Muscle layer of colon (tissue), 2 donors: ENCODE measurements at regions not wholly inside any gene's neighbourhood (a gene's known extent, or its start where the extent isn't known, plus 50 kb on each side); places are given as distances from the start of the nearest gene placed in this dataset.

Experiments used
- H3K27ac ChIP-seq: one replicate; pipeline ENCODE4 v1.7.0; 2013; ENCODE audit warnings: low read depth, mild to moderate bottlenecking, low read length, moderate library complexity
- H3K27me3 ChIP-seq, 2 donors: one replicate each; pipeline ENCODE4 v1.7.0; 2013; ENCODE audit warnings: low read length in 2 of 2, mild to moderate bottlenecking in 2 of 2; ENCODE audit not compliant: insufficient read depth in 2 of 2, control insufficient read depth in 1 of 2
- H3K36me3 ChIP-seq: one replicate; pipeline ENCODE4 v1.7.0; 2013; ENCODE audit warnings: mild to moderate bottlenecking, low read length; ENCODE audit not compliant: insufficient read depth
- H3K4me1 ChIP-seq: one replicate; pipeline ENCODE4 v1.7.0; 2013; ENCODE audit warnings: mild to moderate bottlenecking, low read length; ENCODE audit not compliant: insufficient read depth
- H3K4me3 ChIP-seq, 2 donors: one replicate each; pipeline ENCODE4 v1.7.0; 2013; ENCODE audit warnings: low read length in 2 of 2, low read depth in 1 of 2, mild to moderate bottlenecking in 1 of 2, moderate library complexity in 1 of 2
- H3K9ac ChIP-seq: one replicate; pipeline ENCODE4 v1.7.0; 2013; ENCODE audit warnings: low read length
- H3K9me3 ChIP-seq: one replicate; pipeline ENCODE4 v1.7.0; 2013; ENCODE audit warnings: mild to moderate bottlenecking, low read length
- donor health status: abdominal sarcoma.
- donor health status: Adenocarcinoma of cecum.

DNA sequence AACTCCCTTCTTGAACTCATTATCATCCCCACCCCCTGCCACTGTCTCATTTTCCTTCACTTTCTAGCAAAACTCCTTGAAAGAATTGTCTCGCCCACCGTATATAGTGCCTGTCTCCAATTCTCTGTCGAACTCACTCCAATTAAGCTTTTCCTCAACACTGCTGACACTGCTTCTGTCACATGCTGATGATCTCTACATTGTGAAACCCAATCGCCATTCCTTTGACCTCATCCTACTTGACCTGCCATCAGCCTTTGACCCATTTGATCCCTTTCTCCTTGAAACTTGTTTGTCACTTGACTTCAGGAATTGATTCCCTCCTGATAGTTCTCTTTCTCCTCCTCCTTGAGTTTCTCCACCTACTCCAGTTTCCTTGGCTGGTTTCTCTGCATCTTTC lies 54.8 kb downstream of the CCDC71L start:
- Histone ChIP-seq H3K4me1 (no peaks in the 10 kb centered on the region), H3K27ac (no peak overlapping the region), H3K4me3 (no peak overlapping the region)

GRCh38 chr7:106604971-106605370 lies 56.0 kb downstream of the CCDC71L start:
- Histone ChIP-seq H3K9ac (no peak overlapping the region), H3K4me1 (no peaks in the 10 kb centered on the region), H3K36me3 (no peaks in the 10 kb centered on the region), H3K9me3 (no peaks in the 10 kb centered on the region), H3K27me3 (no peaks in the 10 kb centered on the region), H3K27ac (no peak overlapping the region), H3K4me3 (no peak overlapping the region)

More for the DNA sequence above, 54.8 kb downstream of the CCDC71L start:
- no peaks in the 10 kb centered on the region for H3K27me3 ChIP-seq
- no peaks in the 10 kb centered on the region for H3K9me3 ChIP-seq
- H3K9ac ChIP-seq: no peak overlapping the region
- H3K36me3 ChIP-seq: no peaks in the 10 kb centered on the region

- Histone ChIP-seq H3K27ac (no peak overlapping the region), H3K4me3 (no peak overlapping the region)
These were observed 56.5 kb downstream of the CCDC71L start for GRCh38 chr7:106604303-106604924.

DNA sequence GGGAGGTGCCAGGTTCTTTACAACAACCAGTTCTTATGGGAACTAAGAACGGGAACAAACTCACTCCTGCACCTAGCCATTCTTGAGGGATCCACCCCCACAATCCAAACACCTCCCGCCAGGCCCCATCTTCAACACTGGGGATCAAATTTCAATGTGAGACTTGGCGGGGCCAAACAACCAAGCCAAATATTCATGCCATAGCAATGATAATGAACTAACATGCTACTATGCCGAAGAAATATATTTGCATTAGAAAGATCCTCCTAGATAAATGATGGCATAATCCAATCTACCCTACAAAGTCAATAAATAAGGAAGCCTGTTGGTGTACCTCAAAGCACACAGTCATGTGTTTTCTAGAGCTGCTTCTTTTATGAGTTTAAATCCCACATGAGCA lies 57.6 kb downstream of the CCDC71L start:
- Histone ChIP-seq H3K27me3 (no peaks in the 10 kb centered on the region), H3K27ac (no peak overlapping the region), H3K36me3 (no peaks in the 10 kb centered on the region), H3K9ac (no peak overlapping the region), H3K9me3 (no peaks in the 10 kb centered on the region), H3K4me3 (no peak overlapping the region), H3K4me1 (no peaks in the 10 kb centered on the region)

More at GRCh38 chr7:106604303-106604924, 56.5 kb downstream of the CCDC71L start:
- no peak overlapping the region for H3K9ac ChIP-seq
- H3K4me1 ChIP-seq: no peaks in the 10 kb centered on the region
- no peaks in the 10 kb centered on the region for H3K9me3 ChIP-seq
- H3K36me3 ChIP-seq: no peaks in the 10 kb centered on the region
- H3K27me3 ChIP-seq: no peaks in the 10 kb centered on the region

DNA sequence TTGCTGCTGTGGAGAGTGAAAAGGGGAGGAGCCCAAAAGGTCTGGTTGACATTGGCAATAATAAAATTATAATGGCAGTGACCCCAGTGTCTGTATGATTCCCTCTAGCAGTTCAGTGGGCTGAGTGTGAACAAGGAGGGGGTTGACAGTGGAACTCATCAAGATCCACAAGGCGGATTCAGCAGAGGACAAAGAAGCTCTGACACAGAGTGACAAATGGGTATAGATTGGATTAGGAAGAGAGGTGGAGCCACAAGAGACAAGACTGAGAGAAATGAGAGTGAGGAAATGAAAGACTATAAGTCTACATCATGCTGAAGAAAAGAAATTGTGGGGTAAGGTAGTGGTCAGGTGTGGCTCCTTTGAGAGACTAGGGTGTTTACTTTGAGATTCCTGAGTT lies 58.9 kb downstream of the CCDC71L start:
- no peaks in the 10 kb centered on the region for H3K4me1 ChIP-seq
- H3K9ac ChIP-seq: no peak overlapping the region
- no peaks in the 10 kb centered on the region for H3K36me3 ChIP-seq
- H3K27me3 ChIP-seq: no peaks in the 10 kb centered on the region
- no peak overlapping the region for H3K4me3 ChIP-seq
- H3K9me3 ChIP-seq: no peaks in the 10 kb centered on the region
- no peak overlapping the region for H3K27ac ChIP-seq

- no peaks in the 10 kb centered on the region for H3K27me3 ChIP-seq
- no peaks in the 10 kb centered on the region for H3K9me3 ChIP-seq
- no peak overlapping the region for H3K9ac ChIP-seq
- no peaks in the 10 kb centered on the region for H3K36me3 ChIP-seq
- H3K4me1 ChIP-seq: no peaks in the 10 kb centered on the region
- no peak overlapping the region for H3K4me3 ChIP-seq
- no peak overlapping the region for H3K27ac ChIP-seq
These were observed 60.2 kb downstream of the CCDC71L start for GRCh38 chr7:106600569-106601373.

- Histone ChIP-seq H3K4me1 (no peaks in the 10 kb centered on the region), H3K27me3 (no peaks in the 10 kb centered on the region), H3K9me3 (no peaks in the 10 kb centered on the region), H3K9ac (no peak overlapping the region), H3K27ac (no peak overlapping the region), H3K4me3 (no peak overlapping the region), H3K36me3 (no peaks in the 10 kb centered on the region)
These were observed 61.6 kb downstream of the CCDC71L start for GRCh38 chr7:106599343-106599698.

DNA sequence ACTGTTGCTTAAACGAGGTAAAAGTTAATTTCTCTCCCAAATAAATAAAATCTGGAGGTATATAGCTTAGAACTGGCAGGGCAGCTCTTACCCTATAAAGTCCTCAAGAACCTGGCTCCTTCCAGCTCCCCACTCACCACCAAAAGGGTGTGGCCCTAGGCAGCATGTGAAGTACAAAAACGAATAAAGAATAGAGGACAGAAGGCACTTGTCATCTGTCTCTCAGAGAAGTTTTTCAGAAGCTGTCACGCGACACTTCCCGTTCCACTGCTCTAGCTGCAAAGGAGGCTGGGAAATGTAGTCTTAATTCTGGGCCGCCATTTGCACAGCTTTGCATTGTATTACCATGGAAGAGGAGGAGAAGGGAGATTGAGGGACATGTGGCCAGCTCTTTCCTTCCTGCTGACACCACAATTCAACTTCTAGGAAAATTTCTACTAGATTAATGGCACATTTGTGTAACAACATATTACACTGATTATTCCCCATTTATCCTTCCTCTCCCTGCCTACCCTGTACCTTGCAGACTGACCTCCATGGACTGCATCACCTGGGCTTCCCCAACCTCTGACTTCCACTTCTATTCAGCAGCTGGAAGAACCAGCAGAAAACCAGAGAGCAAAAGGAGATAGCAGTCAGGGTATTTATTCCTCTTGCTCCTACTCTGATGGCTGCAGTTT lies 62.2 kb downstream of the CCDC71L start:
- no peaks in the 10 kb centered on the region for H3K9me3 ChIP-seq
- no peaks in the 10 kb centered on the region for H3K27me3 ChIP-seq
- no peaks in the 10 kb centered on the region for H3K4me1 ChIP-seq
- no peak overlapping the region for H3K27ac ChIP-seq
- no peaks in the 10 kb centered on the region for H3K36me3 ChIP-seq
- peak overlapping the region in 1 of 2 donors; percentile 12 for H3K4me3 ChIP-seq
- H3K9ac ChIP-seq: no peak overlapping the region

GRCh38 chr7:106597751-106598546 lies 63.0 kb downstream of the CCDC71L start:
- H3K9ac ChIP-seq: no peak overlapping the region
- H3K27ac ChIP-seq: no peak overlapping the region
- no peaks in the 10 kb centered on the region for H3K27me3 ChIP-seq
- no peak overlapping the region for H3K4me3 ChIP-seq
- no peaks in the 10 kb centered on the region for H3K36me3 ChIP-seq
- H3K4me1 ChIP-seq: no peaks in the 10 kb centered on the region
- no peaks in the 10 kb centered on the region for H3K9me3 ChIP-seq

GRCh38 chr7:106597014-106597413 lies 63.9 kb downstream of the CCDC71L start:
- Histone ChIP-seq H3K27ac (no peak overlapping the region), H3K4me1 (no peaks in the 10 kb centered on the region), H3K9ac (no peak overlapping the region), H3K36me3 (no peaks in the 10 kb centered on the region), H3K4me3 (no peak overlapping the region), H3K9me3 (no peaks in the 10 kb centered on the region), H3K27me3 (no peaks in the 10 kb centered on the region)

GRCh38 chr7:106595922-106596321 lies 65.0 kb downstream of the CCDC71L start:
- H3K4me3 ChIP-seq: no peak overlapping the region
- H3K36me3 ChIP-seq: no peaks in the 10 kb centered on the region
- H3K9ac ChIP-seq: no peak overlapping the region
- H3K27me3 ChIP-seq: no peaks in the 10 kb centered on the region
- no peaks in the 10 kb centered on the region for H3K9me3 ChIP-seq
- no peaks in the 10 kb centered on the region for H3K4me1 ChIP-seq
- H3K27ac ChIP-seq: no peak overlapping the region
